ENCODE measurements at regions not wholly inside any gene's neighbourhood (a gene's known extent, or its start where the extent isn't known, plus 50 kb on each side); places are given as distances from the start of the nearest gene placed in this dataset.

DNA sequence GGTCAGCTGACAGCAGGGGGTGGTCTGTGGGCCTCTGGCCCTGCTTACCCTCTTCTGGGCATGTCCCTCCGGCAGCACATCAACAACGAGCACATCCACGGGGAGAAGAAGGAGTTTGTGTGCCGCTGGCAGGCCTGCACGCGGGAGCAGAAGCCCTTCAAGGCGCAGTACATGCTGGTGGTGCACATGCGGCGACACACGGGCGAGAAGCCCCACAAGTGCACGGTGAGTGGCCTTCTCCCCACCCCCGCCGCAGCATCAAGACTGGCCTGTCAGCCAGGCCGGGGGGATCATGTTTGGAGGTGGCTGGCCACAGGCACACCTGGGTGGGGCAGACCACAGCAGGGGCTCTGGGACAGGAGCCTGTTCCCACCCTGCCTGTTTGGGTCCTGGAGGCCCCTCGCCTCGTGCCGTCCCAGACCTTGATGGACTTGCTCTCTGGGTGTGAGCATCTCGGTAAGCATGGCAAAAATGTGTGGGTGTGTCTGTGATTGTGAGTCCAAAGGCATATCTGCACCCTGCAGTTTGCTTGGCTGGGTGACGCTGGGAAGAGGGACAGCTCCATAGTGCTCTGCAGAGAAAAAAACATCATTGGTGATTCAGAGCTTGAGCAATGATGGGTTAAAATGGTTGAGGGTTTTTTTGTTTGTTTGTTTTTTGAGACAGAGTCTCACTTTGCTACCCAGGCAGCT, 242.8 kb downstream of the GLI2 start:
- intact Hi-C loops (cut with micrococcal nuclease), result no loop called here
- H3K4me3 Mint-ChIP-seq, result no peak overlapping the region
- DNase-seq (ENCODE audit: low spot score), result no peak
- no peaks in the 10 kb centered on the region for H3K4me1 Mint-ChIP-seq (ENCODE audit: low read depth)
- no peaks in the 10 kb centered on the region for H3K9me3 Mint-ChIP-seq
- H3K27ac Mint-ChIP-seq, result no peak overlapping the region
- H3K27me3 Mint-ChIP-seq (ENCODE audit: insufficient read depth), result no peaks in the 10 kb centered on the region
- no peaks in the 10 kb centered on the region for H3K36me3 Mint-ChIP-seq (ENCODE audit: low read depth)

DNA sequence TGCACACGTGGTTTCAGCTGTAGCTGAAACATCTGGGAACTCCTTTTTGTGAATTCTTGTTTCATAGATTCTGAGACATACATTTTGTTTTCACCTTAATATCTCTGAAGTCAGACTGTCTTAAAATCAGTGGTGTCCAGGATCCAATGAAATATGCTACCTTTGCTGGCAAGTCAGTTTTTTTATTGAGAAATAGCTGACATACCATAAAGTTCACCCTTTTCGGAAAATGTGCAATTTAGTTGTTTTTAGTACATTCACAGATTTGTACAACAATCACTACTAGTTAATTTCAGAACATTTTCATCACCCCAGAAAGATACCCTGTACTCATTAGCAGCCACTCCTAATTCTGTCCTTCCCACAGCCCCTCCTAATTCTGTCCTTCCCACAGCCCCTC, 243.7 kb downstream of the GLI2 start:
- Mint-ChIP-seq H3K27me3 (ENCODE audit: insufficient read depth) (no peaks in the 10 kb centered on the region), H3K9me3 (no peaks in the 10 kb centered on the region)

DNA sequence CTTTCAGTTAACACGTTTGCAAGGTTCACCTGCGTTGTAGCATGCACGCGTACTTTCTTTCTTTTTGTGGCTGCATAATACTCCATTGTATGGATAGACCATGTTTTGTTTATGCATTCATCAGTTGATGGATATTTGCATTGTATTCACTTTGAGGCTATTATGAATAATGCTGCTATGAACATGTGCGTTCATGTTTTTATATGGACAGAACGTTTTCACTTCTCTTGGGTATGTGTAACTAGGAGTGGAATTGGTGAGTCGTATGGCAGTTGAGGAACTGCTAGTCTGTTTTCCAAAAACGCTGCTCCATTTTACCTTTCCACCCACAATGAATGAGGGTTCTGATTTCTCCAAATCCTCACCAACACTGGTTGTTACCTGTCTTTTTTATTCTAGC, 244.3 kb downstream of the GLI2 start:
- Mint-ChIP-seq H3K27ac (no peak overlapping the region), H3K4me1 (ENCODE audit: low read depth) (no peaks in the 10 kb centered on the region), H3K27me3 (ENCODE audit: insufficient read depth) (no peaks in the 10 kb centered on the region), H3K4me3 (no peak overlapping the region), H3K9me3 (no peaks in the 10 kb centered on the region), H3K36me3 (ENCODE audit: low read depth) (no peaks in the 10 kb centered on the region)
- DNase-seq (ENCODE audit: low spot score), result no peak
- intact Hi-C loops (cut with micrococcal nuclease), result no loop called here

More for the DNA sequence above, 243.7 kb downstream of the GLI2 start:
- intact Hi-C loops (cut with micrococcal nuclease), result no loop called here
- DNase-seq (ENCODE audit: low spot score), result no peak
- H3K4me1 Mint-ChIP-seq (ENCODE audit: low read depth), result no peaks in the 10 kb centered on the region
- H3K36me3 Mint-ChIP-seq (ENCODE audit: low read depth), result no peaks in the 10 kb centered on the region
- no peak overlapping the region for H3K27ac Mint-ChIP-seq
- no peak overlapping the region for H3K4me3 Mint-ChIP-seq

DNA sequence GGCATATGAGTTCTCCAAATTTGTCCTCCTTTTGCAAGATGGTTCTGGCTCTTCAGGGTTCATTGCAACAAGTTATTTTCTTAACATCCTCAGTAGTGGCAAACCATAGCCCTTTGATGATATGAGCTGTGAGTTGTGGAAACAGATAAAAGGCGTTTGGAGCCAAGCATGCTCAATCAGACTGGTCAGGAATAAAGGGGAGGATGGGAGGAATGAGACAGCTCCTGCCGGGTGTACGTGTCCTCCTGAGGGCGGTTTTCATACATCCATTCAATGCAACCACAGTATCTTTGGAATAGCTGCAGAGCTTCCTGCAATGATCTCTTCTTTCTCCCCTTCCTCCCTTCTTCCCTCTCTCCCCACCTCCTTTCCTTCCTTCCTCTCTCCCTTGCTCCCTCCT, 245.8 kb downstream of the GLI2 start:
- intact Hi-C loops (cut with micrococcal nuclease), result no loop called here

DNA sequence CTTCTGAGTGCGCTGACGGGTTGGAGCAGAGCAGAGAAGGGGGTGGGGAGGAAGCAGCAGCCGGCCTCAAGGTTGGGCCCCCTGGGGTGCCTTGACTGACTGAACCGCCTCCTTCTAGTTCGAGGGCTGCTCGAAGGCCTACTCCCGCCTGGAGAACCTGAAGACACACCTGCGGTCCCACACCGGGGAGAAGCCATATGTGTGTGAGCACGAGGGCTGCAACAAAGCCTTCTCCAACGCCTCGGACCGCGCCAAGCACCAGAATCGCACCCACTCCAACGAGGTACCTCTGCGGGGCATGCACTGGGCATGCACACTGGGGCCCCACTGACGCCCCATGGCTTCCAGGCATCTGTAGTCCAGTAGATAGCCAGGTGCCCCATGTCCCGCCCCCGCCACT, 246.9 kb downstream of the GLI2 start:
- Mint-ChIP-seq H3K9me3 (no peaks in the 10 kb centered on the region), H3K36me3 (ENCODE audit: low read depth) (no peaks in the 10 kb centered on the region), H3K27me3 (ENCODE audit: insufficient read depth) (no peaks in the 10 kb centered on the region), H3K4me1 (ENCODE audit: low read depth) (no peaks in the 10 kb centered on the region), H3K27ac (no peak overlapping the region), H3K4me3 (no peak overlapping the region)
- DNase-seq (ENCODE audit: low spot score), result no peak
- intact Hi-C loops (cut with micrococcal nuclease), result no loop called here

More for the DNA sequence above, 245.8 kb downstream of the GLI2 start:
- no peaks in the 10 kb centered on the region for H3K9me3 Mint-ChIP-seq
- DNase-seq (ENCODE audit: low spot score), result no peak
- no peaks in the 10 kb centered on the region for H3K36me3 Mint-ChIP-seq (ENCODE audit: low read depth)
- no peaks in the 10 kb centered on the region for H3K27me3 Mint-ChIP-seq (ENCODE audit: insufficient read depth)
- no peak overlapping the region for H3K27ac Mint-ChIP-seq
- H3K4me1 Mint-ChIP-seq (ENCODE audit: low read depth), result no peaks in the 10 kb centered on the region
- H3K4me3 Mint-ChIP-seq, result no peak overlapping the region

DNA sequence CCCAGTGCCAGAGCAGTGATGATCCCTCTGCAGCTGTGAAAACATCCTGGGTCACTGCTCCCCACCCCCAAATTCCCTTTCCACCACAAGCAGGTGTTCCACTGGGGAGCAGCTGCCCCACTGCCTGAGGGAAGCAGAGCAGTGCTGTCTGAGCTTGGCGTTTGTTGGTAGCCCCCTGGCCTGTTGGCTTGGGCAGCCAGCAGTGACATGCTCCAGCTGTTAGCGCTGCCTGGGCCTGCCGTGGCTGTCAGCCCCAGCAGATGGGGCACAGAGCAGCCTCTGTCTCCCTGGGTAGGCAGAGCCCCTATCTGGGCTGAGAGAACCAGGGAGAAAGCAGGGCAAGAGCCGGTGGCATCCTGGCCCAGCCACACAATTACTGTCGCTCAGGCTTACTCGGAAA, 247.7 kb downstream of the GLI2 start:
- H3K27me3 Mint-ChIP-seq (ENCODE audit: insufficient read depth), result no peaks in the 10 kb centered on the region
- no peak overlapping the region for H3K27ac Mint-ChIP-seq
- DNase-seq (ENCODE audit: low spot score), result no peak
- H3K9me3 Mint-ChIP-seq, result no peaks in the 10 kb centered on the region
- intact Hi-C loops (cut with micrococcal nuclease), result no loop called here
- H3K4me1 Mint-ChIP-seq (ENCODE audit: low read depth), result no peaks in the 10 kb centered on the region
- H3K4me3 Mint-ChIP-seq, result no peak overlapping the region
- H3K36me3 Mint-ChIP-seq (ENCODE audit: low read depth), result no peaks in the 10 kb centered on the region

DNA sequence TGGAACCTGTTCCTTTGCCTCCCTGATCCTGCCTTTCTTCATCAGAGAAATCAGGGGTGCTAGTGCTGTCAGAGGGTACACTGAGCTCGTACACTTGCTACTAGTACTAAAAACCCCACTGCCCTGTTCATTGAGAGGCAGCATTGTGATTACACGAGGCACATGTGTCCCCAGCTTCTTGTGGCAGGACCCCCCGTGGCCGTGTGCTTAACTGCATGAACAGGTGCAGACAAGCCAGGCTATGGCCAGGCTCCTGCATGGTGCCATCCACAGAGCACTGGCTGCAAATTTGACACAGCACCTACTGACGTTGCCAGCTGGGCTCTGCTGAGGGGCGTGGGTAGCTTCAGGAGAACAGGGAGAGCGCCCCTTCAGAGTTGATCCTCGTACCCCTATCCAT, 248.4 kb downstream of the GLI2 start:
- Mint-ChIP-seq H3K27me3 (ENCODE audit: insufficient read depth) (no peaks in the 10 kb centered on the region), H3K9me3 (no peaks in the 10 kb centered on the region), H3K27ac (no peak overlapping the region), H3K4me1 (ENCODE audit: low read depth) (no peaks in the 10 kb centered on the region), H3K36me3 (ENCODE audit: low read depth) (no peaks in the 10 kb centered on the region), H3K4me3 (no peak overlapping the region)
- intact Hi-C loops (cut with micrococcal nuclease), result no loop called here
- no peak for DNase-seq (ENCODE audit: low spot score)

DNA sequence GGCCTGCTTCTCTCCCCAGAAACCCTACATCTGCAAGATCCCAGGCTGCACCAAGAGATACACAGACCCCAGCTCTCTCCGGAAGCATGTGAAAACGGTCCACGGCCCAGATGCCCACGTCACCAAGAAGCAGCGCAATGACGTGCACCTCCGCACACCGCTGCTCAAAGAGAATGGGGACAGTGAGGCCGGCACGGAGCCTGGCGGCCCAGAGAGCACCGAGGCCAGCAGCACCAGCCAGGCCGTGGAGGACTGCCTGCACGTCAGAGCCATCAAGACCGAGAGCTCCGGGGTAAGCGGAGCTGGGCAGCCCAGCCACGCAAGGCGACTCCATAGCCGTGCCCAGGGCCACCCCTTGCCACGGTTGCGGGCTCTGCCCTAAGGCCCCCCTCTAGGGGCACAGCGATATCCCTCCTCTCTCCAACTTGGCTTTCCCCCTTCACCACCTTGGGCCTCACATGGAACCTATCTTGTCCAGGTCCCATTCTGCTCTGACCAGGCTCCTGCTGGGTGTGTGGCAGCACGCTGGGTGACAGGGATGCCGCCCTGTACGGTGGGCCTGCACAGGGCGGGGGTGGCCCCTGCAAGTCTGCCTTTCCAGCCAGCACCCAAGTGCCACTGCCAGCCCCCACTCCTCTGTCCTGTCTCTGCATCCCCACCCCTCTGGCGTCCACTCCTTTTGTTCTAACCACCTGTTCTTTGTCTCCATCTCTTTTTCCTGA, 248.9 kb downstream of the GLI2 start:
- no peaks in the 10 kb centered on the region for H3K9me3 Mint-ChIP-seq
- no peaks in the 10 kb centered on the region for H3K36me3 Mint-ChIP-seq (ENCODE audit: low read depth)
- no peak overlapping the region for H3K4me3 Mint-ChIP-seq
- DNase-seq (ENCODE audit: low spot score), result no peak
- no peaks in the 10 kb centered on the region for H3K27me3 Mint-ChIP-seq (ENCODE audit: insufficient read depth)
- no peak overlapping the region for H3K27ac Mint-ChIP-seq
- intact Hi-C loops (cut with micrococcal nuclease), result no loop called here
- H3K4me1 Mint-ChIP-seq (ENCODE audit: low read depth), result no peaks in the 10 kb centered on the region

DNA sequence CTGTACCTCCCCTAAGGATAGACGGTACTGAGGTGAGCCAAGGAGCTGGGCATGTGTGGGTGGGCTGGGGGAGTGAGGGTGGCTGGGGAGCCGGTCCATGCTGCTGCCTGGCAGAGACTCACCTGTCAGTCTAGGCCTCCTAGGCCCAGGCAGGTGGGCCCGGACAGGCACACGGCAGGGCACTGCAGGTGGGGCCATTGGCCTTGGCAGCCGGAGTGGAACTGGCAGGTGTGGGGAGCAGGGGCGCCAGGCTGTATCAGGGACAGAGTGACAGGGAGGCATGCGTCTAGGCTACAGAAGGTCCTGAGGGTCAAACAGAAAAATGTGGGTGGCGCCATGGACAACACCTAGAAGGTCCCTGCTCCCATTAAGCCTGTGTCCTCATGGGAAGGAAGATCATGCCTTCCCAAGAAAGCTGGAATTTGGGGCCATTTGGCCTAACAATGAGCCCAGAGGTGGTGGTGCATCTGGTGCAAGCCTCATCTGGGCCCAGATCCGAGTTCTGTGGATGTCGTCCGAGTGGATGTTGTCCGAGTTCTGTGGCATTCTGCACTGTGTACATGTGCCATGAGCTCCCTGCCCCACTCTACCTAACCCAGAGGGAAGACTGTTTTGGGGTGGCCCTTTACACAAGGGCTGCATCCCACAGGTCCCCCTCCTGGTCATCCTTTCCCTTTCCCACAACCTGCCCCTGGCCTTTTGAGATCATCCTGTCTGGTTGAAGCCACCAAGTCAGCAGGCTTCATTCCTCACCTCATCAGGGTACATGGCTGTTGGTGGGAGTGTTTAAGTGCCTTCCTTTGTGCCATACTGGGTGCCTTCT, 249.7 kb downstream of the GLI2 start:
- no peak overlapping the region for H3K4me3 Mint-ChIP-seq
- no peaks in the 10 kb centered on the region for H3K36me3 Mint-ChIP-seq (ENCODE audit: low read depth)
- no peak overlapping the region for H3K27ac Mint-ChIP-seq

DNA sequence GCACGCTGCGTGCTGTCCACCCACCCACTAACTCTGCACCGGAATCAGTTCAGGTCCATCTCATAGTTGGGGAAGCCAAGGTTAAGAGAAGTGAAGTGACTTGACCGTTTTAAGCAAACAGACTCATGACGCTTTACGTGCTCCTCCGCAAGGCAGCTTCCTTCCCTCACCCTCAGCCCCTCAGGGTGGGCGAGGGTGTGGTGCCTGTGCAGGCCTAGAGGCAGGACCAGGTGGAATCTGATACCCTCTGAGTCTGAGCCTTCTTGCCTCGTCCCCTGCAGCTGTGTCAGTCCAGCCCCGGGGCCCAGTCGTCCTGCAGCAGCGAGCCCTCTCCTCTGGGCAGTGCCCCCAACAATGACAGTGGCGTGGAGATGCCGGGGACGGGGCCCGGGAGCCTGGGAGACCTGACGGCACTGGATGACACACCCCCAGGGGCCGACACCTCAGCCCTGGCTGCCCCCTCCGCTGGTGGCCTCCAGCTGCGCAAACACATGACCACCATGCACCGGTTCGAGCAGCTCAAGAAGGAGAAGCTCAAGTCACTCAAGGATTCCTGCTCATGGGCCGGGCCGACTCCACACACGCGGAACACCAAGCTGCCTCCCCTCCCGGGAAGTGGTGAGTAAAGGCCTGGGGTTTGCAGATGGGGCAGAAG, 250.5 kb downstream of the GLI2 start:
- H3K4me1 Mint-ChIP-seq (ENCODE audit: low read depth), result no peaks in the 10 kb centered on the region
- intact Hi-C loops (cut with micrococcal nuclease), result no loop called here
- no peak for DNase-seq (ENCODE audit: low spot score)
- no peaks in the 10 kb centered on the region for H3K9me3 Mint-ChIP-seq
- H3K27me3 Mint-ChIP-seq (ENCODE audit: insufficient read depth), result no peaks in the 10 kb centered on the region
- H3K27ac Mint-ChIP-seq, result no peak overlapping the region
- H3K36me3 Mint-ChIP-seq (ENCODE audit: low read depth), result no peaks in the 10 kb centered on the region
- no peak overlapping the region for H3K4me3 Mint-ChIP-seq

More for the DNA sequence above, 249.7 kb downstream of the GLI2 start:
- Mint-ChIP-seq H3K27me3 (ENCODE audit: insufficient read depth) (no peaks in the 10 kb centered on the region), H3K4me1 (ENCODE audit: low read depth) (no peaks in the 10 kb centered on the region), H3K9me3 (no peaks in the 10 kb centered on the region)
- intact Hi-C loops (cut with micrococcal nuclease), result no loop called here
- no peak for DNase-seq (ENCODE audit: low spot score)

DNA sequence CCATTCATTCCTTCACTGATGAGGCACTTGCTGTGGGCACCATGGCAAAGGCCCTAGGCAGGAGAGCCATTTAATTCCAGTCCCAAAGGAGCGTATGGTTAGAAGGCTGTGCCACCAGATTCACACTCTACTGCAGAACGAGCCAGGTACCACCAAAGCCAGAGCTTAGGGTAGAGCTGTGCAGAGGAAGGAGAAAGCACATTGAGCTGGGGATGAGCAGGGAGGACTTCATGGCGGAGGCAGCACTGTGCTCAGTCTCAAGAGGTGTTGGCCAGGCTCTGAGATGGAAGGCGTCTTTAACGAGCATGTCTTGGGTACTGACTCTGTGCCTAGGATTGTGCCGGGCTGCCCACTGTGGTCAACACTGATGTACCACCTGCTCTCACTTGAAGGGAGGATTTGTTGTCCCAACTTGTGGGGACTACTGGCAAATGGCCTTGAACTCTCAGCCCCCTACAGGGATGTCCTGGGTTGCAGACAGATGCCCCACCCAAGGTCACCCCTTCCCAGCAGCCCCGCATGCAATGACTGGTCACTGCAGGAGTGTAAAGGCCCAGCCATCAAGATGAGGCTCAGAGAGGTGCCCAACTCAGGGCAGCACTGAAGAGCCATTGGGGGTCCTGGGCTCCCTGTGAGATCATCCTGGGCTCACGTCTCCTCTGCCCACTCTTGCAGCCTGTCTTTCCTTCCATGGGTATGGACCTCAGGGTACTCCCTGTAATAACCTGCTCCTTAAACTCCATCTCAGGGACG, 251.4 kb downstream of the GLI2 start:
- H3K27me3 Mint-ChIP-seq (ENCODE audit: insufficient read depth), result no peaks in the 10 kb centered on the region
- H3K9me3 Mint-ChIP-seq, result no peaks in the 10 kb centered on the region
- H3K4me3 Mint-ChIP-seq, result no peak overlapping the region
- DNase-seq (ENCODE audit: low spot score), result no peak
- H3K4me1 Mint-ChIP-seq (ENCODE audit: low read depth), result no peaks in the 10 kb centered on the region
- no peaks in the 10 kb centered on the region for H3K36me3 Mint-ChIP-seq (ENCODE audit: low read depth)
- no peak overlapping the region for H3K27ac Mint-ChIP-seq
- intact Hi-C loops (cut with micrococcal nuclease), result no loop called here

DNA sequence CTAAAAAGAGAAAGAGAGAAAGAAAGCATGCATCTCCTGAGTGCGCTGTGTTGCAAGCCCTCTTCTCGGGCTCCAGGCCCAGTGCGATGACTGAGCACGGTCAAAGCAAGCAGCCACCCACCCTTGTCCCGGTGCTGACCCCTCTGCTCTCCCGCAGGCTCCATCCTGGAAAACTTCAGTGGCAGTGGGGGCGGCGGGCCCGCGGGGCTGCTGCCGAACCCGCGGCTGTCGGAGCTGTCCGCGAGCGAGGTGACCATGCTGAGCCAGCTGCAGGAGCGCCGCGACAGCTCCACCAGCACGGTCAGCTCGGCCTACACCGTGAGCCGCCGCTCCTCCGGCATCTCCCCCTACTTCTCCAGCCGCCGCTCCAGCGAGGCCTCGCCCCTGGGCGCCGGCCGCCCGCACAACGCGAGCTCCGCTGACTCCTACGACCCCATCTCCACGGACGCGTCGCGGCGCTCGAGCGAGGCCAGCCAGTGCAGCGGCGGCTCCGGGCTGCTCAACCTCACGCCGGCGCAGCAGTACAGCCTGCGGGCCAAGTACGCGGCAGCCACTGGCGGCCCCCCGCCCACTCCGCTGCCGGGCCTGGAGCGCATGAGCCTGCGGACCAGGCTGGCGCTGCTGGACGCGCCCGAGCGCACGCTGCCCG, 252.5 kb downstream of the GLI2 start:
- Mint-ChIP-seq H3K4me3 (no peak overlapping the region), H3K4me1 (ENCODE audit: low read depth) (no peaks in the 10 kb centered on the region), H3K9me3 (no peaks in the 10 kb centered on the region), H3K36me3 (ENCODE audit: low read depth) (no peaks in the 10 kb centered on the region), H3K27ac (no peak overlapping the region), H3K27me3 (ENCODE audit: insufficient read depth) (no peaks in the 10 kb centered on the region)
- no peak for DNase-seq (ENCODE audit: low spot score)
- intact Hi-C loops (cut with micrococcal nuclease), result no loop called here
